Stimulated activated naive B cell treated with anti-CD40 and anti-IgM and Interleukin-4, amounts not matched to agents 10 μg/mL and 1 μg/mL and 100 μg/mL, for 72 hours (primary cell): ENCODE measurements at regions not wholly inside any gene's neighbourhood (a gene's known extent, or its start where the extent isn't known, plus 50 kb on each side); places are given as distances from the start of the nearest gene placed in this dataset.
"Not testable (repeated sequence)": the region's sequence is repeated elsewhere in the genome, so short reads cannot be mapped to it uniquely, and the experiment has no call there.

ENCODE experiments used
- ATAC-seq, 2 donors: fragments of 150-1000 bp; cut with Tn5 transposase; replicated peaks; 2 replicates each; pipeline ENCODE4 v1.10.0; 2021; ENCODE audit warnings: moderate library complexity in 1 of 2
- DNase-seq: peaks from one replicate; pipeline ENCODE4 v3.0.0; 2021
- H3K27ac Mint-ChIP-seq: one replicate; pipeline ENCODE4 v1.8.0; 2022; ENCODE audit warnings: mild to moderate bottlenecking, mixed read lengths
- H3K27me3 Mint-ChIP-seq, 2 donors: one replicate each; pipeline ENCODE4 v1.8.0; 2022; ENCODE audit warnings: mixed read lengths in 2 of 2
- H3K36me3 Mint-ChIP-seq, 2 donors: one replicate each; pipeline ENCODE4 v1.8.0; 2022; ENCODE audit warnings: mixed read lengths in 2 of 2, mild to moderate bottlenecking in 1 of 2
- H3K4me1 Mint-ChIP-seq, 2 donors: one replicate each; pipeline ENCODE4 v1.8.0; 2022; ENCODE audit warnings: mixed read lengths in 2 of 2, mild to moderate bottlenecking in 1 of 2
- H3K4me3 Mint-ChIP-seq, 2 donors: one replicate each; pipeline ENCODE4 v1.8.0; 2022; ENCODE audit warnings: mild to moderate bottlenecking in 2 of 2, mixed read lengths in 2 of 2, moderate library complexity in 1 of 2
- H3K9me3 Mint-ChIP-seq, 2 donors: one replicate each; pipeline ENCODE4 v1.8.0; 2022; ENCODE audit warnings: mixed read lengths in 2 of 2, mild to moderate bottlenecking in 1 of 2

DNA sequence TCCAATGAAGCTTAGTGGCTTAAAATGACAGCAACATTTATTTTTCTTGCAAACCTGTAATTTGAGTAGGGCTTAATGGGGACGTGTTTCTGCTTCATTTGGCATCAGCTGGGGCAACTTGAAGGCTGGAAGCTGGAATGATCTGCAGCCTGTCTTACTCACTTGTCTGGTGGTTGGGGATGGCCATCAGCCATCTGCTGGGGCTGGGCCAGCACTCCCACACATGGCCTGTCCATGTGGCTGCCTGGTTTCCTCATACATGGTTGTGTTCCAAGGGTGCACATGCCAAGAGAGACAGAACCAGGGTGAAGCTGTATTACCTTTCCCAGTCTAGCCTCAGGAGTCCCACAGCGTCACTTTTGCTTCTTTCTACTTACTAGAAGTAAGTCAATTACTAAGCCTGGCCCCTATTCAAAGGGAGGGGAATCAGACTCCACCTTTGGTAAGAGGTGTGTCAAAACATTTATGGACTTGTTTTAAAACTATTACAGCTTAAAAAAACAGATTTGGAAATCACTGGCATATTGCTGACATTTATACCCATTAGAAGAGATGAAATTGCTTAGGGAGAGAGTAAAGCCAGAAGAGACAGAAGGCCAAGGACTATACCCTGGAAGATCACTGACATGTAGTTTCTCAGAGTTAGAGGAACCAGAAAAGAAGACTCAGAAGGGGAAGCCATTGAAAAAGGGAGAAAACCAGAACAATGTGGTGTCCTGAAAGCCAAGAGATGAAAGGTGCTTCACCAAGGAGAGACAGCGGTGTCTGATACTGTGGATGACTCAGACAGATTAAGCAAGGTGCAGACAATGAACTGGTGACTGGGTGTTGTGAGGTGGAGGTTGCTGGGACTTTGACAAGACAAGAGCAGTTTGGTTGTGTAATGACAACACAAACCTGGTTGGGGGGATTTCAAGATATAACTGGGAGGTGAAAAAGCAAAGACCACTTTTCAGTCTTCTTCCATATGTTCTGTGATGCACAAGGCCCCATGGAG, 345.2 kb downstream of the GJA1 start:
- Mint-ChIP-seq H3K27me3 (no peaks in the 10 kb centered on the region), H3K9me3 (no peaks in the 10 kb centered on the region), H3K4me1 (no peaks in the 10 kb centered on the region), H3K4me3 (no peak overlapping the region), H3K36me3 (no peaks in the 10 kb centered on the region), H3K27ac (no peak overlapping the region)
- no peak for DNase-seq
- ATAC-seq: no peak

DNA sequence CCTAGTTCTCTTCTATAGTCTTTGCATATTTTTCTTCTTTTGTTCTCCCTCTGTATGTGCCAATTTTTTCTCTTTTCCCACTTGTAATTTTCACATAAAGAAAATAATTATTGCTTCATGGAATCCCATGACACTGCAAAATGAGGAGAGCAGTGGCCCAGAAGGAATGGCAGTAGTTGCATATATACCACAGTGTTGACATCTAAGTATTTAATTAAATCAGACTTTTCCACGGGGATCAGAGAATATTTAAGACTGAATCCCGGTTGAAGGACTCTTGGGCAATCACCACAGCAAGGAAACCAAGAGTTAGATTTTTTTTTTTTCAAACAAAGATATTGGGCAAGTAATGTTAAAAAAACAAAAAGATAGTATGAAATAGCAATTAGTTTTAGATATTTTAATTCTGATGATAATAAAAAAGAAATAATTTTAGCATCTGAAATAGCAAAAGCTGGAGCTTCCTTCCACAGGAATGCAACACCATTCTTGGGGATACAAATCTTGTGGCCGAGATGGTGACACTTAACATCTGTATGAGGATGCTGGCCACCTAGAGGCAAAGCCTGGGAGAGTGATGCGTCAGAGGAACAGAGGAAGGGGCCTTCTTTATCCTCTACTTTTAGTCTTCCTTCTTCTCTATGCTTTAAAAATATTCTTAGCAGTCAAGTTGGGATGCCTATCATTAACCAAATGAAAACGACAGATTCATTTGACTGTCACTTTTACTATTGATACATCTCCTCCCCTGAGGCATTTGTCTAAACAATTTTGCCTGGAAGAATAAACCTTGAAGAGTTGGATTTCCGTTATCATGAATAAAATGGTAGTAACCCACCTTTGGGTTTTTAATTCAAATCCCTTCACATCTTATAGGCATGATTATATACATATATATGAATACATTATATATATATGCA, 356.2 kb downstream of the GJA1 start:
- H3K4me3 Mint-ChIP-seq: no peak overlapping the region
- DNase-seq (no peak), ATAC-seq (no peak)
- H3K27me3 Mint-ChIP-seq: no peaks in the 10 kb centered on the region
- no peaks in the 10 kb centered on the region for H3K9me3 Mint-ChIP-seq
- no peaks in the 10 kb centered on the region for H3K36me3 Mint-ChIP-seq
- H3K4me1 Mint-ChIP-seq: no peaks in the 10 kb centered on the region
- H3K27ac Mint-ChIP-seq: no peak overlapping the region

GRCh38 chr6:121794630-121795029, 359.2 kb downstream of the GJA1 start:
- peaks cover 7 to 11% of the 10 kb centered on the region in 2 donors for H3K9me3 Mint-ChIP-seq
- DNase-seq (no peak), ATAC-seq (no peak)
- H3K4me3 Mint-ChIP-seq: no peak overlapping the region
- H3K27ac Mint-ChIP-seq: no peak overlapping the region
- no peaks in the 10 kb centered on the region for H3K27me3 Mint-ChIP-seq
- H3K36me3 Mint-ChIP-seq: no peaks in the 10 kb centered on the region
- H3K4me1 Mint-ChIP-seq: no peaks in the 10 kb centered on the region

GRCh38 chr6:121797598-121797997, 362.2 kb downstream of the GJA1 start:
- not testable (repeated sequence) for ATAC-seq

DNA sequence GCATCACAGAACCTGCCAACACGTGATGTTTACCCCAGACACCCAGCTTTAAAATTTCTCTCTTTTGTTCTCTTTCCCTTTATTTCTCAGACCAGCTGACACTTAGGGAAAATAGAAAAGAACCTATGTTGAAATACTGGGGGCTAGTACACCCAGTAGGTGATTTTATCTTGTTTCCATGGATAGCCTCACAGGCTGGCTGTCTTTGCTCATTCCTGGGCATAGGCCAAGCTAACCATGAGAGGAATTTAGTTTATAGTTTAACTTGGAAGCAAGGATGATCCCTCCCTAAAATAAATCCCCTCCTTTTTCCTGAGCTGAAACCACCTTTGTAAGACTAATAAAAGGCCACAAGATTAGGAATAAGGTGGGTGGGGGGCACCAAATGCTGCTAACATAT, 362.7 kb downstream of the GJA1 start:
- ATAC-seq, DNase-seq, H3K4me3 Mint-ChIP-seq, H3K36me3 Mint-ChIP-seq, H3K4me1 Mint-ChIP-seq, H3K27me3 Mint-ChIP-seq, H3K27ac Mint-ChIP-seq: not testable (repeated sequence)
- H3K9me3 Mint-ChIP-seq: peaks cover 17 to 24% of the 10 kb centered on the region in 2 donors

More at GRCh38 chr6:121797598-121797997, 362.2 kb downstream of the GJA1 start:
- H3K36me3 Mint-ChIP-seq, H3K4me1 Mint-ChIP-seq, H3K27me3 Mint-ChIP-seq, DNase-seq, H3K4me3 Mint-ChIP-seq, H3K27ac Mint-ChIP-seq: not testable (repeated sequence)
- peaks cover 16 to 24% of the 10 kb centered on the region in 2 donors for H3K9me3 Mint-ChIP-seq

- Mint-ChIP-seq H3K36me3 (no peaks in the 10 kb centered on the region), H3K27me3 (no peaks in the 10 kb centered on the region), H3K27ac (no peak overlapping the region), H3K9me3 (peaks cover 20 to 28% of the 10 kb centered on the region in 2 donors), H3K4me1 (no peaks in the 10 kb centered on the region), H3K4me3 (no peak overlapping the region)
- no peak for DNase-seq
- ATAC-seq: no peak
These were observed 364.1 kb downstream of the GJA1 start for GRCh38 chr6:121799574-121799973.

GRCh38 chr6:121800047-121800446, 364.6 kb downstream of the GJA1 start:
- Mint-ChIP-seq H3K36me3 (no peaks in the 10 kb centered on the region), H3K9me3 (peaks cover 20 to 28% of the 10 kb centered on the region in 2 donors), H3K27ac (no peak overlapping the region), H3K4me1 (no peaks in the 10 kb centered on the region), H3K4me3 (no peak overlapping the region), H3K27me3 (no peaks in the 10 kb centered on the region)
- DNase-seq: no peak
- ATAC-seq: no peak

- H3K27ac Mint-ChIP-seq: no peak overlapping the region
- DNase-seq (no peak), ATAC-seq (no peak)
- H3K4me3 Mint-ChIP-seq: no peak overlapping the region
- H3K36me3 Mint-ChIP-seq: no peaks in the 10 kb centered on the region
- peaks cover 9 to 10% of the 10 kb centered on the region in 2 donors for H3K9me3 Mint-ChIP-seq
- no peaks in the 10 kb centered on the region for H3K4me1 Mint-ChIP-seq
- H3K27me3 Mint-ChIP-seq: no peaks in the 10 kb centered on the region
These were observed 370.7 kb downstream of the GJA1 start for GRCh38 chr6:121806116-121806515.

DNA sequence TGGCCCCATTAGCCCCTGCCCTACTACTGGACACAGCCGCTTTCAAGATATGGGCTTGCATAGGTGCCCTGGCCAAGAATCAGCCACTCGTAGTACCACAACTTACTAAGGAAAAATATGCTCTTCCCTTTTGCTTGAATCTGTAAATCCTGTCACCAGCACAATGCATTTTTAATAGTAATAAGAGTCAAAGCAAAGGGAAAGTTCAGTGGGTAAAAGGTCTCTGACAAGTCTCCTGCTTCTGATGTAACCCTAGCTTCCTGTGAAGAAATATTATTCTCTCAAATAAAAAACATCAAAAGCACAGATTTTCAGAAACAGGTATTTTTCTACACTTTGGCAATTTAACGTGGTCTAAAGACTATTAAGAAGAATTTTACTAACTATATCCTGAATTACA, 373.8 kb downstream of the GJA1 start:
- Mint-ChIP-seq H3K27me3 (no peaks in the 10 kb centered on the region), H3K9me3 (no peaks in the 10 kb centered on the region), H3K4me1 (no peaks in the 10 kb centered on the region), H3K36me3 (no peaks in the 10 kb centered on the region), H3K4me3 (no peak overlapping the region), H3K27ac (no peak overlapping the region)
- DNase-seq: no peak
- ATAC-seq: no peak

DNA sequence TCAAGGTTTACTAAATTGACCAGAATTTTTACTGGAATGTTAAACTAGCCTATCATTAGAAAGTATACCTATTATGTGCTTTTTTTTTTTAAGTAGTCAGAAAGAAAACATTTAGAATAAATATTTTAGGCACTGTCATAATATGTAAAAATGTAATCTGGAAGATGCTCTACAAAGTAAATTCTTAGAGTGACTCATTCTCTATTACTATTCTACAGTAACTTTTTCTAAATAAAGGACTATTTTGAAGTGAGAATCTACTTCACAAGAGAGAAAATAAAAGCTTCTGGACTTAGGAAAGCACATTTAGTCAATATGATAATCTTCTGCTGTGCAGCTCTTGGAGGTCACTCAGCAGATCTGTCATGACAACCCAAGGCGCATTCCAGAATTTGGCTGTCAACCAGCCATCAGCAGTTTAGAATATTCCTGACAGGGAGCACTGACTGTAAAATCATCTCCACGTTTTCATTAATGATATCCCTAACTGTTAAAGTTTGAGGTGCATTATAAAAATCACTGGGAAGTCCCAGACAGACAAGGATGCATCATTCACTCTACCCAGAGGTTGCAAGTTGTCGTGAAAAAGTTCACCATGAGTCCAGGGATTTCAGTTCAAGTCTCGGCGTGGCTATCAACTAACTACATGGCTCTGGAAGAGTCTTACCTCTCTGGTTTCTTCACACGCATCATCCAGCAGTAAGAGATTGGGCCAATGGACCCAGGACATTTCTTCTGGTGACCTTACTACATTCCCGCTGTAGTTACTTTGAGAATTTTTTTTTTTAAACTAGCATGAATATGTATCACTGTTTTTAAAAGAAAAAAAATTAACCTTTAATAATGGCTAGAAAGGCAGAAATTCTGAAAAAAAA, 374.9 kb downstream of the GJA1 start:
- H3K27me3 Mint-ChIP-seq: no peaks in the 10 kb centered on the region
- ATAC-seq: no peak
- H3K9me3 Mint-ChIP-seq: no peaks in the 10 kb centered on the region
- no peak for DNase-seq
- H3K27ac Mint-ChIP-seq: no peak overlapping the region
- no peak overlapping the region for H3K4me3 Mint-ChIP-seq
- H3K4me1 Mint-ChIP-seq: no peaks in the 10 kb centered on the region
- H3K36me3 Mint-ChIP-seq: no peaks in the 10 kb centered on the region

DNA sequence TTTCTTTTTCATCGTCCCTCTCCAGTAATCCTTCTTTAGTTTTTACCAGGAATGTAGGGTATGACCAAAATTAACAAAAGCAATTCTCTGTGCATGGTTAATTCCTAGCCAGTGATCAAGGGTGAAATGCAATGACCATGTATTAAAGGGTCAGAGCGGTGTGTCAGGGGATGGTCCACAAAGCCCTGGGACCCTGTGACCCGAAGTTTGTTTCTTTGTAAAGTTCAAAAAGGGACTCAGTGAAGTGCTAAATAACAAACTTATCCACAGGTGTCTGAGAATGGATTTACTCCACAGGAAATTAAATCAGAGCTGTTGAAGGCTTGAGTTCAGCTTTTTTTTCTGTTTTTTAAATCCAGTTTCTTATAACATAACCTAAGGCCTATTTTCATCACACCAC, 375.7 kb downstream of the GJA1 start:
- Mint-ChIP-seq H3K36me3 (no peaks in the 10 kb centered on the region), H3K27me3 (no peaks in the 10 kb centered on the region), H3K4me1 (no peaks in the 10 kb centered on the region), H3K9me3 (no peaks in the 10 kb centered on the region), H3K4me3 (no peak overlapping the region), H3K27ac (no peak overlapping the region)
- ATAC-seq: no peak
- no peak for DNase-seq

DNA sequence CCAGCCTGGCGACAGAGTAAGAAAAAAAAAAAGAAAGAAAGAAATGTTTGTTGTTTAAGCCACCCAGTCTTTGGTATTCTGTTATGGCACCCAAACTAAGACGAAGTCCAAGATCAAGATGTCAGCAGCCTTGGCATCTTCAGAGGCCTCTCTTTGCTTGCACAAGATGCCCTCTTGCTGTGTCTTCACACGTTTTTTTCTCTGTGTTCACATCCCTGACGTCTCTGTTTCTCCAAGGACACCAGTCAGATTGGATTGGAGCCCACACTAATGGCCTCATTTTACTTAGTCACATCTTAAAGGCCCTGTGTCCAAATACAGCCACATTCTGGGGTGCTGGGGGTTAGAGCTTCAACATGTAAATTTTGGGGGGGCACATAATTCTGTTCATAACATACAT, 380.9 kb downstream of the GJA1 start:
- Mint-ChIP-seq H3K36me3 (no peaks in the 10 kb centered on the region), H3K27me3 (no peaks in the 10 kb centered on the region), H3K4me3 (no peak overlapping the region), H3K9me3 (peaks cover 9 to 10% of the 10 kb centered on the region in 2 donors), H3K4me1 (no peaks in the 10 kb centered on the region), H3K27ac (no peak overlapping the region)
- DNase-seq (no peak), ATAC-seq (no peak)

DNA sequence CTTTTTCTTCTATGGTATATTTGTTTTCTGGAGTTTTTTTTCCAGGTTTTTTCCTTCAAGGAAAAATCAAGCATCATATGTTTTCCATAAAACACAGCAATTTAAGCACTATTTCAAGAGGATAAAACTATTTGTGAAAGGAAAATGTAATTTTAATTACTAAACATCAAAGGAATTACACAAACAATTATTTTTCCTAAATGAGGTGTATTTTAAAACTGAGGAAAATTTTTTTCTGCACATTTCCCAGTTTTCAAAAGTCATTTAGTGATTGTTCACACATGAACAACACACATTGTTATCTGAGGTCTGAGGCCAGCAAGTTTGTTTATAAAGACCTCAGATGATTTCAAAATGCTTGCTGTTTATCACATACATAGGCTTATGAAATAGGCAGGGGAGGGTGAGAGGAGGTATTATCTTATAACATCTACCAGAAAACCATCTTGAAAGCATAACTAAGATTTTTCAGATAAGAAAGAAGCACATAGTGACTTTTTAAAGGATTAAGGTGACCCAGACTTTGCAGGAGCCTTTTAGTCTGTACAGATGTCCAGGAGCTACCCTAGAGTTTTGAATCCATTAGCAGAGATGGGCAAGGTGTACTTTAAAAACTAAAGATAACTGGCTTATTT, 381.6 kb downstream of the GJA1 start:
- DNase-seq (no peak), ATAC-seq (no peak)
- H3K4me3 Mint-ChIP-seq: no peak overlapping the region
- H3K27ac Mint-ChIP-seq: no peak overlapping the region
- no peaks in the 10 kb centered on the region for H3K27me3 Mint-ChIP-seq
- H3K4me1 Mint-ChIP-seq: no peaks in the 10 kb centered on the region
- H3K9me3 Mint-ChIP-seq: peaks cover 13 to 16% of the 10 kb centered on the region in 2 donors
- H3K36me3 Mint-ChIP-seq: no peaks in the 10 kb centered on the region
